ENCODE measurements at regions not wholly inside any gene's neighbourhood (a gene's known extent, or its start where the extent isn't known, plus 50 kb on each side); places are given as distances from the start of the nearest gene placed in this dataset.
"Not testable (repeated sequence)": the region's sequence is repeated elsewhere in the genome, so short reads cannot be mapped to it uniquely, and the experiment has no call there.

DNA sequence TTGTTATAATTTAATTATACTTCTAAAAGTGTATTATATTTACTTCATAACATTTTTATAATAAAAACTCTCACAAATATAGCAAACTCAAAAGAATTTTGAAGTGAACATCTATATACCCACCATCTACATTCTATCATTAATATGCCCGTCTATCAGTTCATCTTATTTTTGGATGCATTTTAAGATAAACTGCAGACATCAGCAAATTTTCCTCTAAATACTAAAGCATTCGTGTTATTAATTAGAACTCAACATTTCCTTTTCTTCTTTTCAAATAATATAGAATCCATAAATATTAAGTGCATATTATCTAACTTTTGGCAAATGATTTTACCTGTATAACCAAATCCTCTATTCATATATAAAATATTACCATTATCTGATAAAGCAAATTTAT lies 242.9 kb upstream of the BCHE start:
- intact Hi-C loops (cut with DNase I) = no loop called here
- no peak for DNase-seq (ENCODE audit: low spot score)

DNA sequence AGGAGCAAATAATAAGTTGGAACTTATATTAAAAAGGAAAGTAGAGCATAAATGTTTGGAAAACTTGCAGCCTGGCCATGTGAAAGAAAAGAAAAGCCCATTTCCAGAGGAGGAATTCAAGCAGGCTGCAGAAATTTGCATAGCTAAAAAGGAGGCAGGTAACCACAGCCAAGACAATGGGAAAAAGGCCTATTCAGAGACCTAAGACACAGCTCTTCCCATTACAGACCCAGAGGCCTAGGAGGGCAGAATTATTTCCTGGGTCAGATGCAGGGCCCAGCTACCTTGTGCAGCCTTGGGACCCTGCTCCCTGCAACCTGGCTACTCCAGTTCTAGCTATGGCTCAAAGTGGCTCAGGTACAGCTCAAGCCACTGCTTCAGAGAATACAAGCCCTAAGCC lies 234.6 kb upstream of the BCHE start:
- intact Hi-C loops (cut with DNase I) = no loop called here
- DNase-seq (ENCODE audit: low spot score) = no peak

- intact Hi-C loops (cut with DNase I) = no loop called here
- no peak for DNase-seq (ENCODE audit: low spot score)
Observed at GRCh38 chr3:166064476-166064875, 227.3 kb upstream of the BCHE start.

- no peak for DNase-seq (ENCODE audit: low spot score)
- intact Hi-C loops (cut with DNase I) = no loop called here
Observed at GRCh38 chr3:166060789-166061479, 223.7 kb upstream of the BCHE start.

DNA sequence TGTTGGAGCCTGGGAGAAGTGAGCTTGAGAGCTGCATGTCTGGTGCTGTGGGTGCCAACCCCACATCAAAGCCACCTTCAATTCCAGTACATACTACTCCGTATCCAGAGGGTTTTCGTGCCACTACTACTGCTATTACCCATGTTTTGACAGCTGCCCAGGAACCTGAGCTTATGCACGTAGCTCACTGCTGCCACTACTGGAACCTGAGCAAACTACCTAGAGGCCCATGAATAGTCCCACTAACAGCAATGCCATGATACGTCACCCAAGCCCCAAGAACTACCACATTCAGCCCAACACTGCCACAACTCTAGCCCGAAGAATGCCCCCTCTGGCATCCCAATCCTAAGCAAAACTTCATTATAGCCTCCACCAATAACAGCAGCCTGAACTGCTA lies 215.2 kb upstream of the BCHE start:
- intact Hi-C loops (cut with DNase I) = no loop called here
- DNase-seq (ENCODE audit: low spot score) = no peak

GRCh38 chr3:166029507-166029906 lies 192.3 kb upstream of the BCHE start:
- no peak for DNase-seq (ENCODE audit: low spot score)
- intact Hi-C loops (cut with DNase I) = no loop called here

GRCh38 chr3:166013073-166013679 lies 176.0 kb upstream of the BCHE start:
- no peak for DNase-seq (ENCODE audit: low spot score)
- intact Hi-C loops (cut with DNase I) = loop anchor here (10.0 kb wide), 1 partner anchor 1342 kb away; no protein-coding TSS in a partner anchor

GRCh38 chr3:166011771-166012170 lies 174.5 kb upstream of the BCHE start:
- no peak for DNase-seq (ENCODE audit: low spot score)
- intact Hi-C loops (cut with DNase I) = loop anchor here (10.0 kb wide), 1 partner anchor 1343 kb away; no protein-coding TSS in a partner anchor

- no peak for DNase-seq (ENCODE audit: low spot score)
- intact Hi-C loops (cut with DNase I) = no loop called here
Observed at GRCh38 chr3:166005126-166005525, 167.9 kb upstream of the BCHE start.

DNA sequence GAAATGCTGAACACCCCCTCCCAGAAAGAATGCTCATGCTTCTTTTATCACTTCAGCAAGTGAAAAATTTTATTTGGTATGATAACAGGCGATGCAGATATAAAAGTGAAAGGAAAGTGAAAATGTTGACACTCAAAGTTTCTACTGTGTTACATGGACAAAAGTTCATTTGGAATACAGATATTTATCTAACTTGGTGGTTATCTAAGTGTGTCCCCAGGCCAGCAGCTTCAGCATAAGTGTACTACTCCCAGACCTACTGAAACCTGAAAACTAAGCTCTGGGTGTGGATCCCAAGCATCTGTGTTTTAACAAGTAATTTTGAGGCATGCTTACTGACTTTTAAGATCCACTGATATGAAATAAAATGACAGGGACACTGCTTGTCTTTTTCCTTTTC lies 157.1 kb upstream of the BCHE start:
- intact Hi-C loops (cut with DNase I) = no loop called here
- DNase-seq (ENCODE audit: low spot score) = no peak

GRCh38 chr3:165984589-165984988 lies 147.4 kb upstream of the BCHE start:
- no peak for DNase-seq (ENCODE audit: low spot score)
- intact Hi-C loops (cut with DNase I) = no loop called here

DNA sequence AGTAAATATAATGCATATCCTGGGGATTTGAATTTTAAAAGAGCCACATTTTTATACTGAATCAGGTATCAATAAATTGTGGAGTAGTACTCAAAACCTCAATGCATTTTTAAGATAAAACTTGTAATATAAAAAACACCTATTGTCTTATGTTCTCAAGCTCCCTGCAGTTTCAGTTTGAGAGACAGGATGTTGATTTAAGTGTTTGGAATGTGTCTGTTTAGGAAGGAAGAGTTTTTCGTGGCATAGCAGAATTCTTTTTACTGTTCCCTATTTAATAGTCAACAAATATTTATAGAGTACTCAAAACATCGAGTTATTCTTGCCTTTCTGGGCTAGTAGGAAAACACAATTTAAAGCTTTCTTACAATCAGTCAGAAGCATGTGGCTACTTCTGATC lies 146.1 kb upstream of the BCHE start:
- no peak for DNase-seq (ENCODE audit: low spot score)
- intact Hi-C loops (cut with DNase I) = no loop called here

GRCh38 chr3:165981318-165981717 lies 144.1 kb upstream of the BCHE start:
- intact Hi-C loops (cut with DNase I) = no loop called here
- no peak for DNase-seq (ENCODE audit: low spot score)

- DNase-seq (ENCODE audit: low spot score); intact Hi-C loops (cut with DNase I): not testable (repeated sequence)
Observed at GRCh38 chr3:165960825-165961224, 123.6 kb upstream of the BCHE start.

DNA sequence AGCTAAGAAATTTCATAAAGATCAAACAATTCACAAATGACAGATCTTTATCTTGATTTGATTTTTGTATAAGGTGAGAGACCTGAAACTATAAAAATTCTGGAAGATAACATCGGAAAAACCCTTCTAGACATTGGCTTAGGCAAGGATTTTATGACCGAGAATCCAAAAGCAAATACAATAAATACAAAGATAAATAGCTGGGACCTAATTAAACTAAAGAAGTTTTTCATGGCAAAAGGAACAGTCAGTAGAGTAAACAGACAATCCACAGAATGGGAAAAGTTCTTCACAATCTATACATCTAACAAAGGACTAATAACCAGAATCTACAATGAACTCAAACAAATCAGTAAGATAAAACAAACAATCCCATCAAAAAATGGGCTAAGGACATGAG lies 116.9 kb upstream of the BCHE start:
- intact Hi-C loops (cut with DNase I) = no loop called here
- no peak for DNase-seq (ENCODE audit: low spot score)

GRCh38 chr3:165946360-165946759 lies 109.1 kb upstream of the BCHE start:
- intact Hi-C loops (cut with DNase I) = no loop called here
- DNase-seq (ENCODE audit: low spot score) = no peak

DNA sequence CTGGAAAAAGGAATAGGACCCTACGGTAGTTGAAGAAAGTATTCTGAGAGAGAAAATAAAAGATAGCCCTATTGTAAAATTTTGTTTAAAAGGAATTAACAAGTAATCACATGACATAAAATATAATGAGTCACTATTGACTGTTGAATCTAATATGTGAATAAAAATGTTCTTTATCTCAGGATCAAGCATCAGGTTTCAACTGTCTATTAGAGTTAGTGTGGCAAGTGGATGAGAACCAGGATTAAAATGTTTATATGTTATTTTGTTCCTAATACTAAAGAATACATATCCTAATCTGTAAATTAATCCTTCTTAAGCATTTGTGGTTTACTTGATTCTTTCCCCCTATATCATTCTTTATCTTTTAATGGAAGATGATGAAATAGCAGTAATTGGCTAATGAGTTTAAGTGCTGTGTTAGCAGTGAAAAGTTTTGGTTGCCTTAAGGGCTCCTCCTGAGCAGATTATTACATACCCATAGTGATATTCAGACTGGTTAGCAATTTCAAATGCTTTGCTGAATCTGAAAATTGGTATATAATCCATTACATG lies 101.8 kb upstream of the BCHE start:
- intact Hi-C loops (cut with DNase I) = no loop called here

GRCh38 chr3:165936081-165936480 lies 98.9 kb upstream of the BCHE start:
- DNase-seq (ENCODE audit: low spot score); intact Hi-C loops (cut with DNase I): not testable (repeated sequence)

More for the DNA sequence above, 101.8 kb upstream of the BCHE start:
- DNase-seq (ENCODE audit: low spot score) = no peak

GRCh38 chr3:165924301-165924791 lies 87.1 kb upstream of the BCHE start:
- intact Hi-C loops (cut with DNase I); DNase-seq (ENCODE audit: low spot score): not testable (repeated sequence)

- DNase-seq (ENCODE audit: low spot score) = no peak
- intact Hi-C loops (cut with DNase I) = no loop called here
Observed at GRCh38 chr3:165920984-165921383, 83.8 kb upstream of the BCHE start.

- DNase-seq (ENCODE audit: low spot score) = no peak
- intact Hi-C loops (cut with DNase I) = no loop called here
Observed at GRCh38 chr3:165919284-165919683, 82.1 kb upstream of the BCHE start.
